HCT116 (cell line): ENCODE measurements at regions not wholly inside any gene's neighbourhood (a gene's known extent, or its start where the extent isn't known, plus 50 kb on each side); places are given as distances from the start of the nearest gene placed in this dataset.

Experiments used
- ATAC-seq: fragments of 200-7000 bp; cut with Tn5 transposase; 2 replicates; pipeline ENCODE4 v1.9.1; 2020; ENCODE audit warnings: mild to moderate bottlenecking, moderate library complexity
- BruUV-seq: library from RNA; stranded (reverse); fragments of 400-500 nt; replicated peaks from 2 replicates; lab custom pipeline; 2021; lab: Mats Ljungman, UMichigan
- CTCF ChIA-PET: fragments of 300-600 bp; sonication (Branson Sonifier 250); formaldehyde crosslinking; loops from one replicate; lab custom pipeline; 2021; ENCODE audit warnings: antibody characterized with exemption; lab: Charles Lee
- POLR2A ChIA-PET: fragments of 300-600, 350-600 bp; sonication (Branson Sonifier 250); formaldehyde crosslinking; loops from one replicate; lab custom pipeline; 2021; ENCODE audit warnings: antibody characterized with exemption; lab: Charles Lee
- RAD21 ChIA-PET, 2 experiments: fragments of 300-600 bp; sonication (Branson Sonifier 250); formaldehyde crosslinking; loops; one replicate each; lab custom pipeline; 2023; ENCODE audit warnings: low total read pairs in 2 of 2; ENCODE audit not compliant: uncharacterized antibody in 2 of 2, unreplicated experiment in 2 of 2, low non-redundant PET in 1 of 2; lab: Charles Lee
- DNase-seq: peaks from one replicate; pipeline ENCODE4 v3.0.0-alpha.2; 2010; ENCODE audit warnings: low read depth, low spot score
- H2AFZ ChIP-seq: fragments of 200-600 bp; shearing (Covaris generic), sonication (generic); 2 replicates; pipeline ENCODE4 v1.6.1; 2017; ENCODE audit warnings: low read depth, mixed run types, mixed read lengths, antibody characterized with exemption, low read length; ENCODE audit not compliant: poor library complexity, severe bottlenecking
- H3K27ac ChIP-seq: 2 replicates; pipeline ENCODE4 v1.5.1; 2012; ENCODE audit warnings: low read depth, low read length
- H3K27me3 ChIP-seq: fragments of 200-600 bp; sonication (generic); 2 replicates; pipeline ENCODE4 v1.6.1; 2016; ENCODE audit warnings: mixed run types, low read length, mixed read lengths; ENCODE audit not compliant: insufficient read depth
- H3K36me3 ChIP-seq, 2 experiments: fragments of 200-500 bp in 1 of 2; fragments of 200-600 bp in 1 of 2; sonication (Bioruptor generic) in 1 of 2; sonication (generic) in 1 of 2; 2 replicates each; pipeline versions ENCODE4 v1.5.1 to v1.6.1; 2014 to 2016; ENCODE audit warnings: low read length in 2 of 2, inconsistent platforms in 1 of 2, mixed read lengths in 1 of 2, mixed run types in 1 of 2; ENCODE audit not compliant: insufficient read depth in 2 of 2, control insufficient read depth in 1 of 2
- H3K4me1 ChIP-seq, 2 experiments: fragments of 200-600 bp in 1 of 2; sonication (generic) in 1 of 2; 2 replicates each; pipeline versions ENCODE4 v1.5.1 to v1.6.1; 2012 to 2017; ENCODE audit warnings: low read length in 2 of 2, inconsistent platforms in 1 of 2, mild to moderate bottlenecking in 1 of 2, mixed read lengths in 1 of 2, mixed run types in 1 of 2, moderate library complexity in 1 of 2; ENCODE audit not compliant: insufficient read depth in 2 of 2, control insufficient read depth in 1 of 2
- H3K4me2 ChIP-seq: fragments of 200-600 bp; sonication (generic); 2 replicates; pipeline ENCODE4 v1.6.1; 2017; ENCODE audit warnings: mixed run types, low read length, mixed read lengths
- H3K4me3 ChIP-seq, 2 experiments: fragments of 200-600 bp in 1 of 2; sonication (generic) in 1 of 2; replicated peaks in 1 of 2; 2 replicates each; pipeline ENCODE4 v1.5.1; 2011 to 2016; ENCODE audit warnings: low read length in 2 of 2, control low read depth in 1 of 2, low read depth in 1 of 2, mild to moderate bottlenecking in 1 of 2, mixed read lengths in 1 of 2, mixed run types in 1 of 2
- H3K79me2 ChIP-seq: fragments of 200-600 bp; sonication (generic); 2 replicates; pipeline ENCODE4 v1.6.1; 2017; ENCODE audit warnings: mild to moderate bottlenecking, mixed run types, low read length, moderate library complexity, mixed read lengths; ENCODE audit not compliant: insufficient read depth
- H3K9ac ChIP-seq: fragments of 200-600 bp; sonication (generic); 2 replicates; pipeline ENCODE4 v1.6.1; 2016; ENCODE audit warnings: low read length, mixed read lengths
- H3K9me2 ChIP-seq: fragments of 200-600 bp; sonication (generic), shearing (Covaris generic); 2 replicates; pipeline ENCODE4 v1.6.1; 2017; ENCODE audit warnings: mixed run types, mild to moderate bottlenecking, moderate library complexity; ENCODE audit not compliant: insufficient read depth
- H3K9me3 ChIP-seq, 2 experiments: fragments of 200-500 bp in 1 of 2; fragments of 200-600 bp in 1 of 2; sonication (Bioruptor generic) in 1 of 2; sonication (generic) in 1 of 2; 2 replicates each; pipeline ENCODE4 v1.6.1; 2014 to 2017; ENCODE audit warnings: low read length in 2 of 2, mixed read lengths in 2 of 2, inconsistent platforms in 1 of 2, low read depth in 1 of 2, mild to moderate bottlenecking in 1 of 2, mixed run types in 1 of 2, moderate library complexity in 1 of 2; ENCODE audit not compliant: control insufficient read depth in 1 of 2, insufficient read depth in 1 of 2
- H4K20me1 ChIP-seq: fragments of 200-600 bp; sonication (generic), shearing (Covaris generic); 2 replicates; pipeline ENCODE4 v1.6.1; 2017; ENCODE audit warnings: mixed run types, mild to moderate bottlenecking, moderate library complexity; ENCODE audit not compliant: insufficient read depth
- ATF3 ChIP-seq: IDR thresholded peaks from 2 replicates; pipeline ENCODE4 v1.6.1; 2012
- CBX3 ChIP-seq: IDR thresholded peaks from 2 replicates; pipeline ENCODE4 v1.6.1; 2012; ENCODE audit warnings: low read depth
- CEBPB ChIP-seq: IDR thresholded peaks from 2 replicates; pipeline ENCODE4 v1.6.1; 2012; ENCODE audit warnings: low read depth
- CTCF ChIP-seq, 3 experiments: fragments of 200-600 bp in 1 of 3; sonication (generic) in 1 of 3; IDR thresholded peaks in 2 of 3; conservative IDR thresholded peaks in 1 of 3; 2 replicates each; pipeline ENCODE4 v1.5.1; 2012 to 2017; ENCODE audit warnings: low read depth in 2 of 3, low read length in 2 of 3, antibody characterized with exemption in 1 of 3, borderline replicate concordance in 1 of 3, control low read depth in 1 of 3, mild to moderate bottlenecking in 1 of 3, mixed read lengths in 1 of 3, mixed run types in 1 of 3, moderate library complexity in 1 of 3; ENCODE audit not compliant: insufficient read depth in 1 of 3
- EGR1 ChIP-seq: IDR thresholded peaks from 2 replicates; pipeline ENCODE4 v1.6.1; 2012; ENCODE audit warnings: low read depth
- ELF1 ChIP-seq: IDR thresholded peaks from 2 replicates; pipeline ENCODE4 v1.6.1; 2012; ENCODE audit warnings: low read depth, borderline replicate concordance
- EZH2 ChIP-seq: fragments of 200-600 bp; sonication (generic); IDR thresholded peaks from 2 replicates; pipeline ENCODE4 v1.6.1; 2017; ENCODE audit warnings: antibody characterized with exemption, mixed run types
- EZH2phosphoT487 ChIP-seq: fragments of 200-600 bp; IDR thresholded peaks from 2 replicates; pipeline ENCODE4 v1.6.1; 2018; ENCODE audit warnings: antibody characterized with exemption, borderline replicate concordance
- FOSL1 ChIP-seq: IDR thresholded peaks from 2 replicates; pipeline ENCODE4 v1.6.1; 2012; ENCODE audit warnings: low read depth
- MAX ChIP-seq: IDR thresholded peaks from 2 replicates; pipeline ENCODE4 v1.6.1; 2012
- POLR2A ChIP-seq: IDR thresholded peaks from 2 replicates; pipeline ENCODE4 v1.7.0; 2011; ENCODE audit warnings: borderline replicate concordance; ENCODE audit not compliant: insufficient read depth, insufficient read length; ENCODE audit errors: extremely low read depth
- POLR2AphosphoS5 ChIP-seq: IDR thresholded peaks from 2 replicates; pipeline ENCODE4 v1.6.1; 2011; ENCODE audit warnings: mild to moderate bottlenecking, low read depth, low read length, moderate library complexity
- SIN3A ChIP-seq: IDR thresholded peaks from 2 replicates; pipeline ENCODE4 v1.6.1; 2012; ENCODE audit warnings: low read depth
- SRF ChIP-seq: IDR thresholded peaks from 2 replicates; pipeline ENCODE4 v1.6.1; 2012; ENCODE audit warnings: low read depth
- TCF7L2 ChIP-seq: IDR thresholded peaks from 2 replicates; pipeline ENCODE4 v1.7.0; 2011; ENCODE audit warnings: borderline replicate concordance, inconsistent platforms; ENCODE audit not compliant: insufficient read depth, insufficient read length; ENCODE audit errors: extremely low read depth
- YY1 ChIP-seq: IDR thresholded peaks from 2 replicates; pipeline ENCODE4 v1.6.1; 2011; ENCODE audit warnings: low read length, low read depth, moderate library complexity, mild to moderate bottlenecking; ENCODE audit not compliant: insufficient replicate concordance; ENCODE audit errors: extremely low read depth
- intact Hi-C: fragments of 100-400 bp; cut with micrococcal nuclease; formaldehyde crosslinking; loops from 2 replicates; pipeline ENCODE4 v1.10.0; 2022

- TF ChIP-seq YY1 (no peak), TCF7L2 (no peak), CTCF (IDR thresholded peaks at IDR 0.05 in 2 of 3, conservative IDR thresholded peaks at IDR 0.05 in 1 of 3; ENCODE audit: borderline replicate concordance in 1 of 3, insufficient read depth in 1 of 3, low read depth in 2 of 3, low read length in 2 of 3) (no peak)
These were observed 336.1 kb upstream of the IGFBP7 start (continued) for GRCh38 chr4:57446266-57446665.

GRCh38 chr4:57445686-57446085 is 335.5 kb upstream of the IGFBP7 start:
- Histone ChIP-seq H4K20me1 (no peaks in the 10 kb centered on the region), H3K9me2 (no peaks in the 10 kb centered on the region), H3K36me3 (no peaks in the 10 kb centered on the region), H3K4me3 (no peak overlapping the region), H3K27ac (no peak overlapping the region), H3K9me3 (no peaks in the 10 kb centered on the region; a peak in 1 of 4 replicates), H3K9ac (no peak overlapping the region), H3K27me3 (no peaks in the 10 kb centered on the region), H3K4me2 (no peak overlapping the region), H3K4me1 (no peaks in the 10 kb centered on the region), H3K79me2 (no peaks in the 10 kb centered on the region), H2AFZ (no peak overlapping the region)
- RAD21 ChIA-PET: no interaction called here
- TF ChIP-seq EZH2 (no peak), EZH2phosphoT487 (no peak), SIN3A (no peak), MAX (no peak), CBX3 (no peak), CEBPB (no peak), EGR1 (no peak), POLR2A (no peak), POLR2AphosphoS5 (no peak), ELF1 (no peak), ATF3 (no peak), SRF (no peak), FOSL1 (no peak)
- POLR2A ChIA-PET: no interaction called here
- CTCF ChIA-PET: no interaction called here
- DNase-seq (no peak), ATAC-seq (no peak)
- intact Hi-C loops: no loop called here
- no TSS peak for BruUV-seq
